Endothelial cell (in vitro differentiated cells): ENCODE measurements at regions not wholly inside any gene's neighbourhood (a gene's known extent, or its start where the extent isn't known, plus 50 kb on each side); places are given as distances from the start of the nearest gene placed in this dataset.

ENCODE experiments used
- DNase-seq: peaks from one replicate; pipeline ENCODE4 v3.0.0; 2021; ENCODE audit warnings: low spot score
- H3K27ac Mint-ChIP-seq: one replicate; pipeline ENCODE4 v1.8.0; 2021; ENCODE audit warnings: mixed read lengths, inconsistent platforms; ENCODE audit not compliant: unreplicated experiment
- H3K27me3 Mint-ChIP-seq: one replicate; pipeline ENCODE4 v1.8.0; 2021; ENCODE audit warnings: mild to moderate bottlenecking, moderate library complexity, mixed read lengths, inconsistent platforms; ENCODE audit not compliant: unreplicated experiment
- H3K36me3 Mint-ChIP-seq: one replicate; pipeline ENCODE4 v1.8.0; 2021; ENCODE audit warnings: mild to moderate bottlenecking, low read depth, mixed read lengths, inconsistent platforms; ENCODE audit not compliant: unreplicated experiment
- H3K4me1 Mint-ChIP-seq: one replicate; pipeline ENCODE4 v1.8.0; 2021; ENCODE audit warnings: mild to moderate bottlenecking, mixed read lengths, inconsistent platforms; ENCODE audit not compliant: unreplicated experiment
- H3K4me3 Mint-ChIP-seq: one replicate; pipeline ENCODE4 v1.8.0; 2021; ENCODE audit warnings: mild to moderate bottlenecking, mixed read lengths, inconsistent platforms; ENCODE audit not compliant: unreplicated experiment
- H3K9me3 Mint-ChIP-seq: one replicate; pipeline ENCODE4 v1.8.0; 2021; ENCODE audit warnings: mixed read lengths, inconsistent platforms; ENCODE audit not compliant: unreplicated experiment
- CTCF ChIP-seq: fragments of 200-600 bp; sonication (generic); IDR thresholded peaks from one replicate; pipeline ENCODE4 v1.5.0; 2021; ENCODE audit warnings: antibody characterized with exemption; ENCODE audit not compliant: unreplicated experiment

- Mint-ChIP-seq H3K4me1 (peaks cover 16% of the 10 kb centered on the region), H3K4me3 (no peak overlapping the region), H3K27me3 (no peaks in the 10 kb centered on the region), H3K36me3 (no peaks in the 10 kb centered on the region), H3K9me3 (no peaks in the 10 kb centered on the region), H3K27ac (no peak overlapping the region)
- no peak for DNase-seq
- no peak for TF ChIP-seq CTCF
These were observed 163.3 kb downstream of the KCNJ2 start for GRCh38 chr17:70332356-70333210.

- Mint-ChIP-seq H3K27ac (no peak overlapping the region), H3K36me3 (no peaks in the 10 kb centered on the region), H3K27me3 (no peaks in the 10 kb centered on the region), H3K9me3 (no peaks in the 10 kb centered on the region), H3K4me3 (no peak overlapping the region), H3K4me1 (peaks cover 19% of the 10 kb centered on the region)
- DNase-seq, result no peak
- no peak for TF ChIP-seq CTCF
These were observed 167.1 kb downstream of the KCNJ2 start for GRCh38 chr17:70336411-70336810.

GRCh38 chr17:70338946-70339354 lies 169.6 kb downstream of the KCNJ2 start:
- Mint-ChIP-seq H3K36me3 (no peaks in the 10 kb centered on the region), H3K4me1 (peaks cover 16% of the 10 kb centered on the region), H3K4me3 (no peak overlapping the region), H3K9me3 (peaks cover 4% of the 10 kb centered on the region), H3K27me3 (peaks cover 2% of the 10 kb centered on the region), H3K27ac (no peak overlapping the region)
- no peak for TF ChIP-seq CTCF
- DNase-seq, result no peak

- no peaks in the 10 kb centered on the region for H3K36me3 Mint-ChIP-seq
- TF ChIP-seq CTCF, result no peak
- H3K4me1 Mint-ChIP-seq, result no peaks in the 10 kb centered on the region
- H3K27ac Mint-ChIP-seq, result no peak overlapping the region
- peaks cover 4% of the 10 kb centered on the region for H3K9me3 Mint-ChIP-seq
- no peak for DNase-seq
- peaks cover 2% of the 10 kb centered on the region for H3K27me3 Mint-ChIP-seq
- H3K4me3 Mint-ChIP-seq, result no peak overlapping the region
These were observed 173.8 kb downstream of the KCNJ2 start for GRCh38 chr17:70343114-70343513.

GRCh38 chr17:70344386-70345060 lies 175.2 kb downstream of the KCNJ2 start:
- Mint-ChIP-seq H3K27ac (no peak overlapping the region), H3K9me3 (peaks cover 4% of the 10 kb centered on the region), H3K4me3 (no peak overlapping the region), H3K4me1 (no peaks in the 10 kb centered on the region), H3K36me3 (no peaks in the 10 kb centered on the region), H3K27me3 (peaks cover 2% of the 10 kb centered on the region)
- no peak for DNase-seq
- no peak for TF ChIP-seq CTCF
